C4-2B (cell line): ENCODE measurements at regions not wholly inside any gene's neighbourhood (a gene's known extent, or its start where the extent isn't known, plus 50 kb on each side); places are given as distances from the start of the nearest gene placed in this dataset.

ENCODE experiments used
- ZFX ChIP-seq: fragments of 450-650 bp; IDR thresholded peaks from 2 replicates; pipeline ENCODE4 v1.6.1; 2017
- TF ChIP-seq, protein P1 (sequence below): fragments of 450-650 bp; conservative IDR thresholded peaks from 2 replicates; pipeline ENCODE4 v1.5.1; 2017; ENCODE audit warnings: mild to moderate bottlenecking

- TF ChIP-seq, protein P1, sequence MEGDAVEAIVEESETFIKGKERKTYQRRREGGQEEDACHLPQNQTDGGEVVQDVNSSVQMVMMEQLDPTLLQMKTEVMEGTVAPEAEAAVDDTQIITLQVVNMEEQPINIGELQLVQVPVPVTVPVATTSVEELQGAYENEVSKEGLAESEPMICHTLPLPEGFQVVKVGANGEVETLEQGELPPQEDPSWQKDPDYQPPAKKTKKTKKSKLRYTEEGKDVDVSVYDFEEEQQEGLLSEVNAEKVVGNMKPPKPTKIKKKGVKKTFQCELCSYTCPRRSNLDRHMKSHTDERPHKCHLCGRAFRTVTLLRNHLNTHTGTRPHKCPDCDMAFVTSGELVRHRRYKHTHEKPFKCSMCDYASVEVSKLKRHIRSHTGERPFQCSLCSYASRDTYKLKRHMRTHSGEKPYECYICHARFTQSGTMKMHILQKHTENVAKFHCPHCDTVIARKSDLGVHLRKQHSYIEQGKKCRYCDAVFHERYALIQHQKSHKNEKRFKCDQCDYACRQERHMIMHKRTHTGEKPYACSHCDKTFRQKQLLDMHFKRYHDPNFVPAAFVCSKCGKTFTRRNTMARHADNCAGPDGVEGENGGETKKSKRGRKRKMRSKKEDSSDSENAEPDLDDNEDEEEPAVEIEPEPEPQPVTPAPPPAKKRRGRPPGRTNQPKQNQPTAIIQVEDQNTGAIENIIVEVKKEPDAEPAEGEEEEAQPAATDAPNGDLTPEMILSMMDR = no peak
- TF ChIP-seq ZFX = no peak
Measured at GRCh38 chr14:83909507-83909906, 1620.4 kb upstream of the FLRT2 start.
